Mesodermal cell (in vitro differentiated cells): ENCODE measurements at regions not wholly inside any gene's neighbourhood (a gene's known extent, or its start where the extent isn't known, plus 50 kb on each side); places are given as distances from the start of the nearest gene placed in this dataset.

ENCODE experiments used
- H3K27ac ChIP-seq: 2 replicates; pipeline ENCODE4 v1.7.0; 2013; ENCODE audit warnings: mild to moderate bottlenecking, low read depth, low read length, moderate library complexity; ENCODE audit not compliant: severe bottlenecking
- H3K36me3 ChIP-seq: 2 replicates; pipeline ENCODE4 v1.7.1; 2013; ENCODE audit warnings: mild to moderate bottlenecking, low read length, moderate library complexity; ENCODE audit not compliant: control insufficient read depth, insufficient read depth
- H3K4me1 ChIP-seq: one replicate; pipeline ENCODE4 v1.7.1; 2013; ENCODE audit warnings: mild to moderate bottlenecking, low read length; ENCODE audit not compliant: insufficient read depth, control insufficient read depth, poor library complexity, severe bottlenecking
- H3K4me3 ChIP-seq: 2 replicates; pipeline ENCODE4 v1.7.0; 2013; ENCODE audit warnings: low read length, control low read depth, mild to moderate bottlenecking; ENCODE audit not compliant: insufficient read depth, poor library complexity, severe bottlenecking; ENCODE audit errors: extremely low read depth
- H3K9me3 ChIP-seq: 2 replicates; pipeline ENCODE4 v1.7.1; 2013; ENCODE audit warnings: mild to moderate bottlenecking, low read length, moderate library complexity; ENCODE audit not compliant: control insufficient read depth
- WGBS, 2 experiments: methylation state at CpG; one replicate each; pipeline ENCODE4 v1.1.5; 2013; ENCODE audit warnings: missing lambda C conversion rate in 2 of 2; ENCODE audit not compliant: insufficient coverage in 2 of 2; 5-methylcytosine and 5-hydroxymethylcytosine counted together

GRCh38 chr17:70256751-70257150 lies 87.4 kb downstream of the KCNJ2 start:
- H3K36me3 ChIP-seq: no peaks in the 10 kb centered on the region
- 100% methylated on average over 1 of the region's 2 CpGs; no CpG with 5 or more reads in 1 of the 2 experiments for WGBS, 2 experiments
- H3K9me3 ChIP-seq: peaks cover 4% of the 10 kb centered on the region
- H3K4me3 ChIP-seq: no peak overlapping the region
- no peaks in the 10 kb centered on the region for H3K4me1 ChIP-seq
- H3K27ac ChIP-seq: no peak overlapping the region

GRCh38 chr17:70258465-70258864 lies 89.1 kb downstream of the KCNJ2 start:
- no peaks in the 10 kb centered on the region for H3K4me1 ChIP-seq
- peaks cover 4% of the 10 kb centered on the region for H3K9me3 ChIP-seq
- no peak overlapping the region for H3K4me3 ChIP-seq
- H3K27ac ChIP-seq: no peak overlapping the region
- H3K36me3 ChIP-seq: no peaks in the 10 kb centered on the region

GRCh38 chr17:70259400-70259799 lies 90.1 kb downstream of the KCNJ2 start:
- peaks cover under 1% of the 10 kb centered on the region for H3K9me3 ChIP-seq
- H3K4me3 ChIP-seq: no peak overlapping the region
- no peaks in the 10 kb centered on the region for H3K4me1 ChIP-seq
- 89 to 90% methylated on average over 3 of the region's 3 CpGs for WGBS, 2 experiments
- no peak overlapping the region for H3K27ac ChIP-seq
- H3K36me3 ChIP-seq: no peaks in the 10 kb centered on the region

GRCh38 chr17:70261170-70261569 lies 91.8 kb downstream of the KCNJ2 start:
- Histone ChIP-seq H3K27ac (no peak overlapping the region), H3K9me3 (no peaks in the 10 kb centered on the region), H3K36me3 (no peaks in the 10 kb centered on the region), H3K4me1 (no peaks in the 10 kb centered on the region), H3K4me3 (no peak overlapping the region)
- WGBS, 2 experiments: 88 to 100% methylated on average over 2 to 3 of the region's 3 CpGs

GRCh38 chr17:70265471-70265870 lies 96.1 kb downstream of the KCNJ2 start:
- H3K4me3 ChIP-seq: no peak overlapping the region

GRCh38 chr17:70266394-70266793 lies 97.1 kb downstream of the KCNJ2 start:
- Histone ChIP-seq H3K9me3 (no peaks in the 10 kb centered on the region), H3K36me3 (no peaks in the 10 kb centered on the region), H3K27ac (no peak overlapping the region), H3K4me3 (no peak overlapping the region), H3K4me1 (no peaks in the 10 kb centered on the region)
- no CpG with 5 or more reads among the region's 2 CpGs for WGBS, 2 experiments

More at GRCh38 chr17:70265471-70265870, 96.1 kb downstream of the KCNJ2 start:
- Histone ChIP-seq H3K36me3 (no peaks in the 10 kb centered on the region), H3K4me1 (no peaks in the 10 kb centered on the region), H3K27ac (no peak overlapping the region), H3K9me3 (no peaks in the 10 kb centered on the region)
- WGBS, 2 experiments: 86% methylated on average over 1 of the region's 2 CpGs; no CpG with 5 or more reads in 1 of the 2 experiments

- WGBS, 2 experiments: no CpG with 5 or more reads among the region's 1 CpG
- Histone ChIP-seq H3K27ac (no peak overlapping the region), H3K36me3 (no peaks in the 10 kb centered on the region)
Measured at GRCh38 chr17:70268383-70268782, 99.1 kb downstream of the KCNJ2 start.

GRCh38 chr17:70270554-70270953 lies 101.2 kb downstream of the KCNJ2 start:
- Histone ChIP-seq H3K9me3 (no peaks in the 10 kb centered on the region), H3K27ac (no peak overlapping the region), H3K4me3 (no peak overlapping the region), H3K4me1 (no peaks in the 10 kb centered on the region), H3K36me3 (no peaks in the 10 kb centered on the region)
- 100% methylated on average over 1 of the region's 7 CpGs for WGBS, 2 experiments

More at GRCh38 chr17:70268383-70268782, 99.1 kb downstream of the KCNJ2 start:
- Histone ChIP-seq H3K4me3 (no peak overlapping the region), H3K9me3 (no peaks in the 10 kb centered on the region), H3K4me1 (no peaks in the 10 kb centered on the region)

GRCh38 chr17:70271200-70271599 lies 101.9 kb downstream of the KCNJ2 start:
- 87% methylated on average over 3 of the region's 3 CpGs; no CpG with 5 or more reads in 1 of the 2 experiments for WGBS, 2 experiments
- H3K27ac ChIP-seq: no peak overlapping the region
- H3K4me3 ChIP-seq: no peak overlapping the region
- H3K9me3 ChIP-seq: no peaks in the 10 kb centered on the region
- no peaks in the 10 kb centered on the region for H3K36me3 ChIP-seq
- no peaks in the 10 kb centered on the region for H3K4me1 ChIP-seq

GRCh38 chr17:70271672-70272071 lies 102.3 kb downstream of the KCNJ2 start:
- WGBS, 2 experiments: no CpG with 5 or more reads among the region's 3 CpGs
- Histone ChIP-seq H3K36me3 (no peaks in the 10 kb centered on the region), H3K4me1 (no peaks in the 10 kb centered on the region), H3K9me3 (no peaks in the 10 kb centered on the region), H3K27ac (no peak overlapping the region), H3K4me3 (no peak overlapping the region)

GRCh38 chr17:70274255-70274654 lies 104.9 kb downstream of the KCNJ2 start:
- no peaks in the 10 kb centered on the region for H3K36me3 ChIP-seq
- no peak overlapping the region for H3K27ac ChIP-seq
- 100% methylated on average over 1 of the region's 2 CpGs; no CpG with 5 or more reads in 1 of the 2 experiments for WGBS, 2 experiments
- no peaks in the 10 kb centered on the region for H3K9me3 ChIP-seq
- H3K4me3 ChIP-seq: no peak overlapping the region
- H3K4me1 ChIP-seq: no peaks in the 10 kb centered on the region
